ENCODE measurements at regions not wholly inside any gene's neighbourhood (a gene's known extent, or its start where the extent isn't known, plus 50 kb on each side); places are given as distances from the start of the nearest gene placed in this dataset.

DNA sequence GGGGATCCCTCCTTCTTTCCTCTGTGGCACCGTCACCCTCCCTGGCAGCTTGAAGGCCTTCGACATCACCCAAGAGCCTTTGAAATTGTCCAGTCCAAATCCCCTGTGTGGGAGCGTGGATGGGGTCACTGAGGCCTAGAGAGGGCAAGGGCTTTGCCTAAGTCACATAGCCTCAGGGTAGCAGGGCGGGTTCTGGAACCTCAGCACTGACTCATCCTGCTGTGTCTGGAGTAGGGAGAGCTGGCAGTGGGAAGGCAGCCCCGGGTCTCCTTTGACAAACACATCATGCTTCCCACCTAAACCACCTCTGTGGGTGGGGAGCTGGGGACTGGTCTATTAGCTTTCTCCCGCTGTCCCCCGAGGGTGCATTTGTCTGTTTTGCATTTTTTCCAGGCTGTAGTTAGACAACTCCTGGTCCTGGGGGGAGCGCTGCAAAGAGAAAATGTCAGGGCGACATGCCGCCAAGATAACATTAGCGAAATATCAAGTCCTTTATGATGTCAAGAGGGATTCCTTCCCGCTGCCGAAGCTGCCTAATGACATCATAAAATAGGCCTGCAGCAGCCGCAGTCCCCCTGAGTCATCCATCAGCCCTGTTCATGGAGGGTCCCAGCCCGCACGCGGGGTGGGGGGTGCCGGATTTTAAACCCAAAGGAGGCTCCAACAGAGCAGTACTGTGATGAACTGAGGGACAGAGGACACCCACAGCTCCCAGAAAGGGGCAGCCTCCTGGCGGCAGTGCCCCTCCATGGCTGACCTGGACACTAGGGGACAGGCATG lies 77.0 kb upstream of the POU3F1 start:
- TF ChIP-seq, protein P1, sequence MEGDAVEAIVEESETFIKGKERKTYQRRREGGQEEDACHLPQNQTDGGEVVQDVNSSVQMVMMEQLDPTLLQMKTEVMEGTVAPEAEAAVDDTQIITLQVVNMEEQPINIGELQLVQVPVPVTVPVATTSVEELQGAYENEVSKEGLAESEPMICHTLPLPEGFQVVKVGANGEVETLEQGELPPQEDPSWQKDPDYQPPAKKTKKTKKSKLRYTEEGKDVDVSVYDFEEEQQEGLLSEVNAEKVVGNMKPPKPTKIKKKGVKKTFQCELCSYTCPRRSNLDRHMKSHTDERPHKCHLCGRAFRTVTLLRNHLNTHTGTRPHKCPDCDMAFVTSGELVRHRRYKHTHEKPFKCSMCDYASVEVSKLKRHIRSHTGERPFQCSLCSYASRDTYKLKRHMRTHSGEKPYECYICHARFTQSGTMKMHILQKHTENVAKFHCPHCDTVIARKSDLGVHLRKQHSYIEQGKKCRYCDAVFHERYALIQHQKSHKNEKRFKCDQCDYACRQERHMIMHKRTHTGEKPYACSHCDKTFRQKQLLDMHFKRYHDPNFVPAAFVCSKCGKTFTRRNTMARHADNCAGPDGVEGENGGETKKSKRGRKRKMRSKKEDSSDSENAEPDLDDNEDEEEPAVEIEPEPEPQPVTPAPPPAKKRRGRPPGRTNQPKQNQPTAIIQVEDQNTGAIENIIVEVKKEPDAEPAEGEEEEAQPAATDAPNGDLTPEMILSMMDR (IDR thresholded peaks at IDR 0.05; ENCODE audit: insufficient read depth, low read length): no peak
- TF ChIP-seq, protein P2, sequence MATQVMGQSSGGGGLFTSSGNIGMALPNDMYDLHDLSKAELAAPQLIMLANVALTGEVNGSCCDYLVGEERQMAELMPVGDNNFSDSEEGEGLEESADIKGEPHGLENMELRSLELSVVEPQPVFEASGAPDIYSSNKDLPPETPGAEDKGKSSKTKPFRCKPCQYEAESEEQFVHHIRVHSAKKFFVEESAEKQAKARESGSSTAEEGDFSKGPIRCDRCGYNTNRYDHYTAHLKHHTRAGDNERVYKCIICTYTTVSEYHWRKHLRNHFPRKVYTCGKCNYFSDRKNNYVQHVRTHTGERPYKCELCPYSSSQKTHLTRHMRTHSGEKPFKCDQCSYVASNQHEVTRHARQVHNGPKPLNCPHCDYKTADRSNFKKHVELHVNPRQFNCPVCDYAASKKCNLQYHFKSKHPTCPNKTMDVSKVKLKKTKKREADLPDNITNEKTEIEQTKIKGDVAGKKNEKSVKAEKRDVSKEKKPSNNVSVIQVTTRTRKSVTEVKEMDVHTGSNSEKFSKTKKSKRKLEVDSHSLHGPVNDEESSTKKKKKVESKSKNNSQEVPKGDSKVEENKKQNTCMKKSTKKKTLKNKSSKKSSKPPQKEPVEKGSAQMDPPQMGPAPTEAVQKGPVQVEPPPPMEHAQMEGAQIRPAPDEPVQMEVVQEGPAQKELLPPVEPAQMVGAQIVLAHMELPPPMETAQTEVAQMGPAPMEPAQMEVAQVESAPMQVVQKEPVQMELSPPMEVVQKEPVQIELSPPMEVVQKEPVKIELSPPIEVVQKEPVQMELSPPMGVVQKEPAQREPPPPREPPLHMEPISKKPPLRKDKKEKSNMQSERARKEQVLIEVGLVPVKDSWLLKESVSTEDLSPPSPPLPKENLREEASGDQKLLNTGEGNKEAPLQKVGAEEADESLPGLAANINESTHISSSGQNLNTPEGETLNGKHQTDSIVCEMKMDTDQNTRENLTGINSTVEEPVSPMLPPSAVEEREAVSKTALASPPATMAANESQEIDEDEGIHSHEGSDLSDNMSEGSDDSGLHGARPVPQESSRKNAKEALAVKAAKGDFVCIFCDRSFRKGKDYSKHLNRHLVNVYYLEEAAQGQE (IDR thresholded peaks at IDR 0.05; ENCODE audit: insufficient replicate concordance, low read depth): no peak
- TF ChIP-seq POLR2AphosphoS5 (IDR thresholded peaks at IDR 0.05; ENCODE audit: low read depth) (no peak), GABPA (IDR thresholded peaks at IDR 0.05; ENCODE audit: low read depth) (no peak)

All from HL-60 (cell line).